ENCODE measurements at regions not wholly inside any gene's neighbourhood (a gene's known extent, or its start where the extent isn't known, plus 50 kb on each side); places are given as distances from the start of the nearest gene placed in this dataset.
"Not testable (repeated sequence)": the region's sequence is repeated elsewhere in the genome, so short reads cannot be mapped to it uniquely, and the experiment has no call there.

DNA sequence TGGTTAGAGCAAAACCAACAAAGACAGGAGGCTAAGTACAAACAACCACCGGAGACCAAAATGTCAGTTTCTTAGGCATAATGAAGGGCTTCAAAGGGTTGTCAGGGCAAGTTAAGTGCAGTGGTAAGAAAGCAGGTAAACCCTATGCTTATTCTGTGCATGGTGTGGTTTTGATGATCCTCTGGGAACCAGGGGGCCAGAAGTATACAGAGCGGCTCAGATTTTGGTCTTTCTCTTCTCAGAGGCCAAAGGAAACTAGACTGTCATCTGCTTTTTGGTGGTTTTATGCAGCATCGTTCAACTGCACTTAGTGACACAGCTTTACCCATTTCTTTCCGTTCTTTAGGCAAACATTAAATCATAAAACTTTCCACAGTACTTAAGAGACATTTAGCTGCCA is 332.7 kb upstream of the CELF2 start:
- no peak for DNase-seq (ENCODE audit: low read depth in 2 of 2)

DNA sequence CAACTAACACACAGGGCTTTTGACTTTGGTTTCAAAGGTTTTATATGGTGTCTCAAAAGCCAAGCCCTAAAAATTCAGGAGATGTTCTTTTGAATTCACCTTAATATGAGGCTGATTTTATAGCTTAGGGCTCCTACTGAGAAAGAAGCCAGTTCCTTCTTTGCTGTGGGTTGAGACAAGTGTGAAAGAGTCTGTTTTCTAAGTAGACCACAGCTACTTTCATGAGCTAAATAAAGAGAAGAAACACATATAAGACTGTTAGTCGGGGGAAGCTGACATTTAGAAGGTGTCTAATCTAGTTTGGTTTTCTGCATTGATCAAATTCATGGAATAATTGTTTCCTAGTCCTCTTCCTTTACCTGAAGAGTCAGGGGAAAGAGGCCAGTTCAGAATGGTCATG is 332.1 kb upstream of the CELF2 start:
- no peak for DNase-seq (ENCODE audit: low read depth in 2 of 2)

DNA sequence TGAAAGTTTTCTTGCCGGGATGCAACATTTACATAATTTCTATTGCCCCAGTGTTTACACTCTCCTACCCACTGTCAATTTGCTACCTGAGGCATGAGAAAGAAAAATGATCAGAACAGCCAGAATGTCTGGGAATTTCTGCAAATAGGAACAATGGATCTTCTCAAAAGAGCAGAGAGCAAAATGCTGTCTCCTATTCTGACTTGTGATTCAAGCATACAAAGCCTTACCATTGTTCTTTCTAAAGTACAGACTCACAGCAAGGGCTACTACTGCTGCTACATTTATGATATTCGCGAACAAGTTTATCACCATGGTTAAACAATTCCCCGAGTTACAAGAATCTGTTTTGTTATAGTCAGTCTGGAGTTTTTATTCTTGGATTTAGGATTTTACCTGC is 329.9 kb upstream of the CELF2 start:
- no peak for DNase-seq (ENCODE audit: low read depth in 2 of 2)

DNA sequence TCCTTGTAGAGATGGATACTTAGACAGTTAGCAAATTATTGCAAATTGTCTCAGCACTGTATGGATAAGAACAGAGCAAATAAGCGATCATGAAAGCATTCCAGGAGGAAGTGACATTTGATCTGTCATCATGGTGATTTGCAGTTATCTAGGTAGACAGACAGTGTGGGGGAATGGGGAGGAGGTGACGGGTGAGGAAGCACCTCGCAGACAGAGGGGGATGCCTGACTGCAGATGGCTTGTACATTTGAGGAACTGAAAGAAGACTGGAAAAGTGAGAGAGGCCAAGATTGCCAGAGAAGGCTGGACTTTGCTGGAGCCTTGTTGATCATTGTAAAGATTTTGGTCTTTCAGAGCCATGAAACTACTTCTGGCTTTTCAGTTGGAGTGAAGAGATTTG is 318.2 kb upstream of the CELF2 start:
- DNase-seq (ENCODE audit: low read depth in 2 of 2): no peak

DNA sequence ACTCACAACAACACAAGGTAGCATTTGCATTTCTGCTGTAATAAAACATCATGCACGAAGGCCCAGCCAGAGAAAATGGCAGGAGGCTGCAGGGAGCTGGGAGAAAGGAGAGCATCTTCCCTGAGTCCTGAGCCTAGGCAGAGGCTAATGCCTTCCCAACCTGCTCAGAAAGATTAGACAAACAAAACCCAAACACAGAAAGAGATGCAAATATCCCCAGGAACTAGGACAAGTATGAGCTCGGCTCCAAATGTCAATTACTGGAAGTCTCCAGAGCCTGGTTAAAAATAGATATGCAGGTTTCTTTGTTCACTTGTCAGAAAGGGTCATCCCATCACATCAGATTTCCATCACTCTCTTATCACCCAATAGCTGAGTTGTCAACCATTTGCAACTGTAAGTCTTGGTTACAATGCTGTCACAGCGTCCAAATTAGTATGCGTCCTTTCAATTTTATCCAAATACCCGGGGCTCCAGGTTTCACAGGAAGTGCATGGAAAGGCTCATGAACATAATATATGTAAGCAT is 316.5 kb upstream of the CELF2 start:
- DNase-seq (ENCODE audit: low read depth in 2 of 2): no peak

DNA sequence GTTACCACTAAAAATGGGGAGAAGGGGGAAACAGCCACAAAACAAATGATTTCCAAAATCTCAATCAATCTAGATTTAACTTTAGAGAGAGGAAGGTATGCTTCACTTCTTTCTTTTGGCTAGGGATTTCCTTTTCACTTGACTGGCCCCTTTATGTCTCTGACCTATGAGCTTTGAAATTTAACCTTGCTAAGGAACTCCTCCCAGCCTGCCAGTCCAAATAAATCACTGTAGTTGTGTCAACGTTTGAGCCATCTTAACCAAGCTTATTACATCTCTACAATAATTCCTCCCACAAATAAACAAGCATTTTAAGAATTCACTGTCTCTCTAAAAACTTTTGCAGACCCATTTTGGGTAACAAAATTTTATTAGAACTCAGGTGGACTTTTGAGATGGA is 315.5 kb upstream of the CELF2 start:
- no peak for DNase-seq (ENCODE audit: low read depth in 2 of 2)

DNA sequence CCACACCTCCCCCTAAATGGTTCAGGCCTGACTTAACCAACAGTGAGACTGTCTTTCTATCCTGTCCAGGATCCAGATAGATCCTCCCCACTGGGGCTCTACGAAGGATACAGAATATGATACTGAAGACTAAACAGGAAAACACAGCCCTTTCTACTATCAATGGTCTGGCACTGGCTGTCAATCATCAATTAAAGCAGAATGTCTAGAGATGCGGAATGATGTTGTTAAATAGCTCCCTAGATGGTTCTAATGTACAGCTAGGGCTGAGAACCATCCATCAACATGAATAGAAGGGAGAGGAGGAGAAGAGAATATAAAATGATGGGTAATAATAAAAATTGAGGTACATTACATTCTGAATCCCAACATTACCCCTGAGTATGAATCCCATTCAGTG is 314.3 kb upstream of the CELF2 start:
- no peak for DNase-seq (ENCODE audit: low read depth in 2 of 2)

DNA sequence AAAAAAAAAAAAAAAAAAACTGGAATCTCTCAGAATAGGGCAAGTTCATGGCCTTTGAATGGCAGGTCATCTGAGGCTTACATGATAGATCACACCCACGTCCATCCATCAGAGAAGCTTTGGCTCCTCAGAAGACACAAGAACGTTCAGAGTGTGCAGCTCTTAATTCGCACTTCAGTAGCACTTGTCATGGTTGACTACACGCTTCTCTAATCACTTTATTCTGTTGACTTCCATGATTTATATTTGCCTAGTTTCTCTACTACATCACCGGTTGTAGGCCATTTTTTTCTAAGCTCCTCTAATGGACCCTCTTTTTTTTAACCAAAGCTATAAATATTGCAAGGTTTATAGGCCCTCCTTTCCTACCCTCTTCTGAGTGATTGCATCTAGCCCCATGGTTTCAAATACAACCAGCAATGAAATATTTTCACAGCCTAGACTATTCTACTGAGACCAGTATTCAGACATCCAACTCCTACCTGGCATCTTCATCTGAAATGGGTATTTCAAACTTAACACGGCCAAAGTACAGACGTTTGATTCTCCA is 305.4 kb upstream of the CELF2 start:
- no peak for DNase-seq (ENCODE audit: low read depth in 2 of 2)

DNA sequence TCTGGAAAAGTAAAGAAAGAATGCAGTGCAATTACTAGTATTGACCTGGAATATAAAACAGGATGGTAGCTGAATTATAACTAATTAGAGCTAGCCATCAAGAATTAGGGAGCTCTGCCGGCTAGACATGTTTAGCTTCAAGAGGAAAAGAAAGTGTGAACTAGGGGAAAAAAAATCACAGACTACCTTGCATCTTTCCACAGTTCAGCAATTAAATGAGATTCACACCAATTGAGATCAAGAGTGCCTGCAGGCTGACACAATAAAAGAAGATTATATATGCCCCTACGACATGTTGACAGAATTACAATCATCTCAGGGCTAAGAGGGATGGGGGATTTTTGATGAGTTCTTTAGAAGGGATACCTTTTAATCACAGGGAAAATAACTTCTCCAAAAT is 303.3 kb upstream of the CELF2 start:
- no peak for DNase-seq (ENCODE audit: low read depth in 2 of 2)

DNA sequence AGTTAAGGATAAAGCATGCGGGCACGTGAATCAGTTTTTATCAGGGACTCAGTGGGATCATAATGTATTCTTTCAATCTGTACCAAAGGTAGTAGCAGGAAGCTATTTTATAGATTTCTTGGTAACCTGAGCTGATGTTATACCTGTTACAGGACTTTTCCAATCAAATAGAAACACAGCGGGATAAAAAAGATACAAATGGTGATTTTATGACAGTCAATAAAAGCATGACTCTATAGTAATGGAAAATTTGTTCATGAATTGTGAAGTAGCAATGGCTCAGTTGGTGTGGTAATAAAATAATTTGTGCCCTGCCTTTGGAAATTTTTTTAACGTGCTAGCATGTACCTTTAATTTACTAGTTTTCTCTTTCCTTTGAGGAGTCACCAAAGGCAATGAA is 300.7 kb upstream of the CELF2 start:
- DNase-seq (ENCODE audit: low read depth in 2 of 2): no peak

DNA sequence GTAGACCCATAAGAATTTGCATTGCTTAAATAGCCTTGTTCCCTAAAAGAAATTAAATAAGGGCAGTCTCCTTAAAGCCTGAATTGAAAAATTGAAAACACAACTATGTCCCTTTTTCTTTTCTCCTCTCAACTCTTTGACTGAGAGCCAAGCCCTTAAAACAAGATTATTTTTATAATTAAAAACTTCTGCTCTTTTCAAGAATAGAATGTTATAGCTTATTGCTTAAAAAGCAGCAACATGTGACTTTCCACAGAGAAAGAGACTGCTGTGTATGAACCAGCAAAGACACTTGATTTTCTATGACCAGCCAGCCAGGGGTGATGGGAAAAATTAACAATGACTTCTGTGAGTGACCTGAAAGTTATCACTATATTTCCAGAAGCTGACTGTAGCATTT is 295.2 kb upstream of the CELF2 start:
- DNase-seq (ENCODE audit: low read depth in 2 of 2): no peak

DNA sequence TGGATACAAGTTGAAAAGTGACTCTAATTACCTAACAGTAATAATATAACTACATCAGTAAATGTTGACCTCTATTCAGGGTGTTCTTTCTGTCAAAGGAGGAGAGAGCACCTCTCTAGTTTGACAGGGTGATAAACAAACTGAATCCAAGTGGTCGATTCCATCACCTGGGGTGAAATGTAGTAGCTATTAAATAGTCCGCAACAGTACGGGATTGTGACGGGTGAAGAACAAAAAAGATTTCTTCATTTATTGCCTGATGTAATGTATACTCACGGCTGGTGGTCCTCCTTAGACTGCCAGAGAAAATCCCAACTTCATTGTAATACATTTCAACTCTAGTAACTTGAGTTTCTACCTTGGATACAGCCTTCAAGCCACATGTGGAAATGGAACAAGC is 292.5 kb upstream of the CELF2 start:
- no peak for DNase-seq (ENCODE audit: low read depth in 2 of 2)

DNA sequence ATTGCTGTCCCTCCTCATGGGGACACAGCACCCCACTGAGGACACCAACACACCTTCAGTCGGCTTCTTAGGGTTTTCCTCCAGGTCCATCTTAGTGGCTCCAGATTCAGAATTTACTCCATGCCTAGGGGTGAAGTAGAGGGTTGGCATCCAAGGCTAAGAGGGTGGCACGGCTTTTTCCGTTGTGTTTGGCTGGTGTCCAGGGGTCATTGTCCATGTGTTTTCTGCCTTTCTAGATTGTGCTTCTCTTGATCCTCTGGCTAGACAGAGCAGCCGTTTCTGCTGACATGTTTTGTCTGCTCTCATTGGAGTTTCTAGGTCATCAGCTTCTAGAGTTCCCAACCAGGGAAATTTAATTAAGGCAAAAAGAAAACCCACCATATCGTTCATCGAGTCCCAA is 291.6 kb upstream of the CELF2 start:
- DNase-seq (ENCODE audit: low read depth in 2 of 2): no peak

DNA sequence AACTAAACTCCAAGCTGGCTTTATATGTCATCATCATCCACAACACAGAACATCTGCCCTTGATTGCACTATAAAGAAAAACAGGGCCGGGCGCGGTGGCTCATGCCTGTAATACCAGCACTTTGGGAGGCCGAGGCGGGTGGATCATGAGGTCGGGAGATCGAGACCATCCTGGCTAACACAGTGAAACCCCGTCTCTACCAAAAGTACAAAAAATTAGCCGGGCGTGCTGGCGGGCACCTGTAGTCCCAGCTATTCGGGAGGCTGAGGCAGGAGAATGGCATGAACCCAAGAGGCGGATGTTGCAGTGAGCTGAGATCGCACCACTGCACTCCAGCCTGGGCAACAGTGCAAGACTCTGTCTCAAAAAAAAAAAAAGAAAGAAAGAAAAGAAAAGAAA is 290.3 kb upstream of the CELF2 start:
- not testable (repeated sequence) for DNase-seq (ENCODE audit: low read depth in 2 of 2)

DNA sequence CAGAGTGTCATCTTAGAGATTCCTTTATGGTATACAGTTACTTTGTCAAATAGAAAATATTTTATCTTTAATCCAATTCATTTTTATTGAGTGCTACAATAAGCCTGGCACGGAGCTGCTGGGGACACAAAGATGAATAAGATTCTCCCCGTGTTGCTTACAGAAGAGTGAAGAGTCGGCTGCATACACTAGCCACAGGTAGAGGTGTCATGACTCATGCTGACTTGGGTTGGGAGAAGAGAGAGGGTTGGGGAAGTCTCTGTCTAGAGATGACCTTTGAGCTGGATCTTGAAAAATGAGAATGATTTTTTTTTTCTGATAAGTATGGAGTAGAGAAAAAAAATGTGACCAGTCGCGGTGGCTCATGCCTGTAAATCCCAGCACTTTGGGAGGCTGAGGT is 289.9 kb upstream of the CELF2 start:
- DNase-seq (ENCODE audit: low read depth in 2 of 2): no peak

DNA sequence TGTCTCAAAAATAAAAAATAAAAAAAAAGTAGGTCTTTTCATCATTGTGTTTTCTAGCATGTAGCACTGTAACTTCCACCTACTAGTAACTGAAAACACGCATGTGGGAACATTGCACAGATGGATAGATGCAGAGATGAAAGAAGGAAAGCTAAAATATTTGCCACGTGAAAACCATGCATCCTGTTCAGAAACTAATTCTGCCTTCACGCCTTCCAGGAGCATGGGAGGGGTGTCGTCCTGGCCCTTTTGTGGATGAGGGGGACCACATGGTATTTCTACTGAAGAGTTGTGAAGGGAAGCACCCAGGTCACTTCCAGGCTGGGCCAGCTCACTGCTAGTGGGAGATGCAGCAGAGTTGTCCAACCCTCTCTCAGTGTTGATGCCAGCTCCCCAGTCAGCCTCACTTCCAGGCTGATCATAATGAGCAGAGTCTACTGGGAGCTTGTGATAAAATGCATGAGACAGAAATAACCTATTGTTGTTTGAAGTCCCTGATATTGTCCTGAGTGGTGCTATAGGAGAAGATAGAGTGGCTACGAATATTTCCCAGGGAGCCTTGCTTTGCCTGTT is 287.1 kb upstream of the CELF2 start:
- DNase-seq (ENCODE audit: low read depth in 2 of 2): no peak

DNA sequence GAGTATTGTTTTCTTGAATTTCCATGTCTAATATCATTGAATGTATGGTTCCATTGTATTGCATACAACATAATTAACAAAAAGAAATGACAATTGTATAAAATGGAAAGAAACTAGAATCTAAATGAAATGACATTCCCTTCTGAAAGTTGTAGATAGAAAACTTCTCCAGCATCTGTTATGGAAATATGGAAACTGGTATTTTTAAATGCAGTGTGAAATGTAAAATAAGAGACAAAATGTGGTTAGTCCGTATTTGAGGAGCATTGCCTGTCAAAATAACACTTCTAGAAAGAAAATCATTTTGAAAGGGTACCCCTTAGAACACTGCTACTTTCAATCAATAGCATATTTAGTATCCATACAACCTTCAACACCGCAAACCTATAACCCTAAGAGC is 286.3 kb upstream of the CELF2 start:
- no peak for DNase-seq (ENCODE audit: low read depth in 2 of 2)

DNA sequence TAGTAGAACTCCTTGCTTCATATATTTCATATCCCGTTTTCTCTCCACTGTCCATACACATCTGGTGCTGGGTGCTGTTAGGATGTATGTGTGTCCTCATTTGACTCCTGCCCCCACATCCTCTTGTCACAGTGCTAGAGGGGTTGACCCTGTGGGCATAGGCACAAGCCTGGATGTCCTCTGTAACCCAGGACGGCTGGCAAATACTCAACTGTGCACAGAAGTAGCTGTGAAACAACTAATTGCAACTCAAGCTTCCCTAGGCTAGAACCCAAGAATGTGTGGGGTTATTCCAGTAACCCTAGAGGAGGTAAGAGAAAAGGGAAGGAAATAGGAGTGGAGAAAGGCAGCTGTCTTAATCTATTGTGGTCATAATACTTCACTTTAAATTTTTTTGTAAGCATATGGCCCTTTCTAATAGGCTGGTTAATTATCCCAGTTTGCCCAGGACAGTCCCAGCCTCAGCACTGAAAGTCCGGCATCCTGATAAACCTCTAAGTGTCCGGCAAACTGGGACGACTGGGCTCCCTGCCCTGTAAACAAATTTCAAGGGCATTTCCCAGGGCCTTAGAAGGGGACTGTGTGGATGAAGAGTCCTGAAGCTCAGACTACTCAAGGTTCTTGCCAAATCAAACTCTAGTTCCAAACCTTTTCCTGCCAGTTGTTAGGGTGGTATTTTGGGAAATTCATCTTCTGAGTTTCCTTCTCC is 283.2 kb upstream of the CELF2 start:
- DNase-seq (ENCODE audit: low read depth in 2 of 2): no peak

DNA sequence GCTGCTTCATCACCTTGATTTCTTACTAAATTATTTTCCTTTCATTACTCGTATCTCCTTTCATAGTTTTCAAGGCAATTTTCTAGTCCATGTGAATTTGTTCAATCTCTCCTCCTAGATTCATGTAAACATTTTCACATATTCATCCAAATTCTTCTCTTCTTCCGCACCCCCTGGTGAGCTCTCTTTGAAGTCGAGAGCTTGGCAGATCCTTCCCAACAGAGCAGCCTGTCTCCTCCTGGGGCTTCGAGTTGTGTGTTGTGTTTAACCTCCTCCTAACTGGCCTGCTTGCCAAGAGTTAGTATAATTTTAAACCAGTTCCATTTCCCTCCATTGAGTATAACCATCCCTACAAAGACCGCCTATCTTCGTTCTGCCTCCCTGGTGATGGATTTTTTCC is 272.4 kb upstream of the CELF2 start:
- no peak for DNase-seq (ENCODE audit: low read depth in 2 of 2)

DNA sequence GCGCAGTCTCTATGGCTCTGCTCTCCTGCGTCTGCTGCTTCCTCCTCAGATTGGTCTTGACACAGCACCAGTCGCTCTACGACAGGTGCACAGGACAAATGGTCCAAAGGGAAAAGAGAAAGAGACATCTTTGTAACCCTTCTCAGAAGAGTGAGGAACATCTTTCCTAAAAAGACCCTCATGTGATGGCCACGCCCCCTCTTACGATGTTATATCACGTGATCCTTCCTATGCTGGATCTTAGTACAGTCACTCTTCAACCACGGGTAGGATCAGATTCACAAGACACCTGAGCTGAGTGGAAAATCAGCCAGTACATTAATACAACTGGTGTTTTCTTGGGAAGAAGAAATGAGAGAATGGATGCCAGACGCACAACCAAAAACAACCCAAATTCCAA is 262.2 kb upstream of the CELF2 start:
- no peak for DNase-seq (ENCODE audit: low read depth in 2 of 2)

DNA sequence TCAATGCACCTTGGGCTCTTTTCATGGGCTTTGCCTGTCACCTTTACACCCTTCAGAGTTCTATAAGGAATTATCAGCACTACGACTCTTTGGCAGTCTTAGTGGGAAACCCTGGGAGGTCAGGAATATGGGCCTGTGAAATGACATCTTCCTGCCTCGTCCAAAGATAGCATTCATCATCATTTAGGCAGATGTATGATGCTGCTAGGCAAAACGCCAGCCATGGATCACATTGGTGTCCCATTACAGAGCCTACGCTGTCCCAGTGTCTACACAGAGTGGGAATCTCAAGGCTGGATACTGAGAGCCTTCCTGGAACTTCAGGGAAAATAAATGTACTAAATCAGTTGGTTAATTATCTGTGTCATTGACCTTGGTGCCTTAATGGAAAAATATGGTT is 259.4 kb upstream of the CELF2 start:
- no peak for DNase-seq (ENCODE audit: low read depth in 2 of 2)

DNA sequence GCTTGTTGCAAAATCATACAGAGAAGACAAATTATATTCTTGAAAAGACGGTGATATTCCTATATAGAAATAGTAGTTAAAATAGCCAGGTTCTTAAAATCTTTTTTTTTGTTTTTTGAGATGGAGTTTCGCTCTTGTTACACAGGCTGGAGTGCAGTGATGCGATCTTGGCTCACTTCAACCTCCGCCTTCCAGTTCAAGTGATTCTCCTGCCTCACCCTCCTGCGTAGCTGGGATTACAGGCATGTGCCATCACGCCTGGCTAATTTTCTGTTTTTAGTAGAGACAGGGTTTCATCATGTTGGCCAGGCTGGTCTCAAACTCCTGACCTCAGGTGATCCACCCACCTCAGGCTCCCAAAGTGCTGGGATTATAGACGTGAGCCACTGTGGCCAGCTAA is 257.9 kb upstream of the CELF2 start:
- not testable (repeated sequence) for DNase-seq (ENCODE audit: low read depth in 2 of 2)

DNA sequence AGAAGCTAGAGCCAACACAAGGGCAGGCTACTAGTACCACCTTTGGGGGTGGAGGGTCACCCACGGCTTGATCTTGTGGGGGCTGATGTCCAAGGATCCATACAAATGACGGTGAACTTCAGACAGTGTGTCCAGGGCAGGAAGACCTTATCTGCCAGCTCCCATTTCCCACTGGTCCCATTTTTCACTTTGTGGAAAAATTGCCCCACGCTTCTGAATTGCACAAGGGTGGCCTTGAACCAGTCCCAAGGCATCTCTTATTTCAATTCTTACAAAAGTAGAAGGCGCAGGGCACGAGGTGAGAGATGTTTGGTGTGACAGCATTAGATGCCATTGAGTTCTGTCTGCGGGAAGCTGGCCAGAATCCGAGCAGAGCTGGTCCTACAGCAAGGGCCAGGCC is 252.7 kb upstream of the CELF2 start:
- DNase-seq (ENCODE audit: low read depth in 2 of 2): no peak

DNA sequence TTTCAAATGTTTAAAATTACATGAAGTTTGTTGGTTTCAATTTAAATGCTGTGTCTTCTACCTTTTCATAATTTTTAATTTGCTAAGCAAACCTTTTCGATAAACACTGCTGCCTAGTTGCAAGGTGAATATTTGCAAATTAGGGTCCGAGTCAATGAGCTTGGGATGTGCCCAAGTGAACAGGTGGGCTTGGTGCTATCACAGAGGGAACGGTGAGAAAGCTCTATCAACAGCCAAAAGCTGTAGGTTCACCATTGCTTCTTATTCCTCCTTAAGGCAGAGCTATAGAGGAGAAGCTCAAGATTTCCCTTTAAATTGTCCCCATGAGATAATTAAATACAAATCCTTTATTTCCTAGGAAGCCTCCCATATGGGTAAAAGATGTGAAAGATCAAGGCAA is 245.3 kb upstream of the CELF2 start:
- no peak for DNase-seq (ENCODE audit: low read depth in 2 of 2)
